BLaER1 (cell line): ENCODE measurements at regions not wholly inside any gene's neighbourhood (a gene's known extent, or its start where the extent isn't known, plus 50 kb on each side); places are given as distances from the start of the nearest gene placed in this dataset.

Source experiments
- H3K27ac ChIP-seq: shearing (Covaris generic); formaldehyde crosslinking; 2 replicates; pipeline ENCODE4 v1.8.1; 2022
- H3K27me3 ChIP-seq: shearing (Covaris generic); formaldehyde crosslinking; 2 replicates; pipeline ENCODE4 v1.8.1; 2022
- H3K36me3 ChIP-seq: shearing (Covaris generic); formaldehyde crosslinking; 2 replicates; pipeline ENCODE4 v1.8.1; 2022
- H3K4me1 ChIP-seq: shearing (Covaris generic); formaldehyde crosslinking; 2 replicates; pipeline ENCODE4 v1.8.1; 2022
- H3K4me2 ChIP-seq: shearing (Covaris generic); formaldehyde crosslinking; 2 replicates; pipeline ENCODE4 v1.8.1; 2022
- H3K4me3 ChIP-seq: shearing (Covaris generic); formaldehyde crosslinking; 2 replicates; pipeline ENCODE4 v1.8.1; 2022
- H3K9ac ChIP-seq: shearing (Covaris generic); formaldehyde crosslinking; 2 replicates; pipeline ENCODE4 v1.8.1; 2022
- H3K9me3 ChIP-seq: shearing (Covaris generic); formaldehyde crosslinking; 2 replicates; pipeline ENCODE4 v1.8.1; 2022
- H4K20me1 ChIP-seq: shearing (Covaris generic); formaldehyde crosslinking; 2 replicates; pipeline ENCODE4 v1.8.1; 2022
- Cebpa-rat ChIP-seq: shearing (Covaris generic); IDR thresholded peaks from 2 replicates; pipeline ENCODE4 v1.8.1; 2022

DNA sequence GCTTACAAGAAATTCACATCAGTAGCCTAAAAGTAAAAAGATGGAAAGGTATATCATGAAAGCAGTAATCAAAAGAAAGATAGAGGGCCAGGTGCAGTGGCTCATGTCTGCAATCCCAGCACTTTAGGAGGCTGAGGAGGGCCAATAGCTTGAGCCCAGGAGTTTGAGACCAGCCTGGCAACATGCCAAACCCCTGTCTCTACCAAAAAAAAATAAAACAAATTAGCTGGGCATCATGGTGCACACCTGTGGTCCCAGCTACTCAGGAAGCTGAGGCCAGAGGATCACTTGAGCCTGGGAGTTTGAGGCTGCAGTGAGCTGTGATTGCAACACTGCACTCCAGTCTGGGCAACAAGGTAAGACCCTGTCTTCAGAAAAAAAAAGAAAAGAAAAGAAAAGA, 55.5 kb downstream of the GSPT2 start:
- Histone ChIP-seq H3K9ac (no peak overlapping the region), H3K4me3 (no peak overlapping the region), H3K4me1 (no peaks in the 10 kb centered on the region), H3K9me3 (peaks cover 8% of the 10 kb centered on the region; the same call in 1 of the 2 replicates), H3K27me3 (peaks cover 89% of the 10 kb centered on the region), H3K27ac (no peak overlapping the region), H3K4me2 (no peak overlapping the region), H4K20me1 (peaks cover 4% of the 10 kb centered on the region; the same call in 1 of the 2 replicates), H3K36me3 (no peaks in the 10 kb centered on the region)
- no peak for TF ChIP-seq Cebpa-rat

GRCh38 chrX:51802917-51803688, 59.9 kb downstream of the GSPT2 start:
- Histone ChIP-seq H3K9me3 (peaks cover 8% of the 10 kb centered on the region; the same call in 1 of the 2 replicates), H3K4me2 (no peak overlapping the region), H3K36me3 (no peaks in the 10 kb centered on the region), H3K9ac (no peak overlapping the region), H3K4me1 (no peaks in the 10 kb centered on the region), H4K20me1 (0 out of 2 replicates have a peak, but pooled peaks cover 4% of the 10 kb centered on the region), H3K27me3 (peaks cover 81% of the 10 kb centered on the region), H3K27ac (no peak overlapping the region), H3K4me3 (no peak overlapping the region)
- no peak for TF ChIP-seq Cebpa-rat

- Histone ChIP-seq H4K20me1 (peaks cover 1% of the 10 kb centered on the region; the same call in 1 of the 2 replicates), H3K9ac (no peak overlapping the region)
Observed at GRCh38 chrX:51803833-51804232, 60.6 kb downstream of the GSPT2 start.

GRCh38 chrX:51804741-51805140, 61.5 kb downstream of the GSPT2 start:
- Histone ChIP-seq H3K36me3 (no peaks in the 10 kb centered on the region), H4K20me1 (no peaks in the 10 kb centered on the region; the same call in 1 of the 2 replicates), H3K4me2 (no peak overlapping the region), H3K27me3 (peaks cover 79% of the 10 kb centered on the region), H3K9ac (no peak overlapping the region), H3K4me3 (no peak overlapping the region), H3K4me1 (no peaks in the 10 kb centered on the region), H3K27ac (no peak overlapping the region), H3K9me3 (peaks cover 8% of the 10 kb centered on the region; the same call in 1 of the 2 replicates)
- TF ChIP-seq Cebpa-rat: no peak

More at GRCh38 chrX:51803833-51804232, 60.6 kb downstream of the GSPT2 start:
- Histone ChIP-seq H3K27me3 (peaks cover 79% of the 10 kb centered on the region), H3K27ac (no peak overlapping the region), H3K36me3 (no peaks in the 10 kb centered on the region), H3K9me3 (peaks cover 8% of the 10 kb centered on the region; the same call in 1 of the 2 replicates), H3K4me1 (no peaks in the 10 kb centered on the region), H3K4me3 (no peak overlapping the region), H3K4me2 (no peak overlapping the region)
- peak; percentile 47; the same call in 1 of the 2 replicates for TF ChIP-seq Cebpa-rat

- no peak for TF ChIP-seq Cebpa-rat
- no peak overlapping the region for H3K9ac ChIP-seq
- no peak overlapping the region for H3K4me3 ChIP-seq
- H4K20me1 ChIP-seq: no peaks in the 10 kb centered on the region; the same call in 1 of the 2 replicates
- no peak overlapping the region for H3K27ac ChIP-seq
- H3K4me1 ChIP-seq: no peaks in the 10 kb centered on the region
- H3K36me3 ChIP-seq: no peaks in the 10 kb centered on the region
- no peak overlapping the region for H3K4me2 ChIP-seq
- H3K27me3 ChIP-seq: peaks cover 86% of the 10 kb centered on the region
- no peaks in the 10 kb centered on the region for H3K9me3 ChIP-seq
Observed at GRCh38 chrX:51813886-51814460, 70.7 kb downstream of the GSPT2 start.

DNA sequence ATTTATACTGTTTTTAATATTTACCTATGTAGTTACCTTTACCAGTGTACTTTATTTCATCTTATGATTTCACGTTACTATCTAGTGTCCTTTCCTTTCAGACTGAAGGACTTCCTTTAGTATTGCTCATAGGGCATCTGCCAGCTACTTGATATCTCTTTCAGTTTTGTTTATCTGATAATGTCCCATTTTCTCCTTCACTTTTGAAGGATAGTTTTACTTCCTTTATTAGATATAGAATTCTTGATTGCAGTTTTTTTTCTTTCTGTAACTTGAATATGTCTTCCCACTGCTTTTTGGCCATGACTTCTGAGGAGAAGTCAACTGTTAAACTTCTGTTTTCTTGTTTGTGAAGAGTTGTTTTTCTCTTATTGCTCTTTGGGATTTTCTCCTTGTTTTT, 69.4 kb upstream of the MAGED1 start:
- Histone ChIP-seq H3K9me3 (no peaks in the 10 kb centered on the region), H3K4me2 (no peak overlapping the region), H4K20me1 (no peaks in the 10 kb centered on the region), H3K36me3 (no peaks in the 10 kb centered on the region), H3K4me3 (no peak overlapping the region), H3K27ac (no peak overlapping the region), H3K9ac (no peak overlapping the region), H3K27me3 (peaks cover 63% of the 10 kb centered on the region), H3K4me1 (peaks cover 29% of the 10 kb centered on the region)
- TF ChIP-seq Cebpa-rat: no peak

GRCh38 chrX:51825436-51825835, 68.0 kb upstream of the MAGED1 start:
- Histone ChIP-seq H3K4me2 (peak overlapping the region; percentile 45), H3K27ac (peak overlapping the region; percentile 84), H3K9ac (no peak overlapping the region)

GRCh38 chrX:51834076-51834475, 59.3 kb upstream of the MAGED1 start:
- no peaks in the 10 kb centered on the region for H3K36me3 ChIP-seq
- no peaks in the 10 kb centered on the region for H3K9me3 ChIP-seq
- no peak for TF ChIP-seq Cebpa-rat
- peaks cover 64% of the 10 kb centered on the region for H3K27me3 ChIP-seq
- H4K20me1 ChIP-seq: no peaks in the 10 kb centered on the region
- H3K4me1 ChIP-seq: no peaks in the 10 kb centered on the region
- no peak overlapping the region for H3K9ac ChIP-seq
- H3K27ac ChIP-seq: no peak overlapping the region
- no peak overlapping the region for H3K4me2 ChIP-seq
- no peak overlapping the region for H3K4me3 ChIP-seq

More at GRCh38 chrX:51825436-51825835, 68.0 kb upstream of the MAGED1 start:
- no peak overlapping the region for H3K4me3 ChIP-seq
- no peaks in the 10 kb centered on the region for H3K9me3 ChIP-seq
- TF ChIP-seq Cebpa-rat: no peak
- no peaks in the 10 kb centered on the region for H3K36me3 ChIP-seq
- H3K27me3 ChIP-seq: peaks cover 61% of the 10 kb centered on the region
- no peaks in the 10 kb centered on the region for H4K20me1 ChIP-seq
- H3K4me1 ChIP-seq: peaks cover 29% of the 10 kb centered on the region

GRCh38 chrX:51836823-51837222, 56.6 kb upstream of the MAGED1 start:
- no peak overlapping the region for H3K9ac ChIP-seq
- no peaks in the 10 kb centered on the region for H4K20me1 ChIP-seq
- TF ChIP-seq Cebpa-rat: no peak
- H3K4me3 ChIP-seq: no peak overlapping the region
- H3K9me3 ChIP-seq: no peaks in the 10 kb centered on the region
- H3K4me2 ChIP-seq: no peak overlapping the region
- peaks cover 63% of the 10 kb centered on the region for H3K27me3 ChIP-seq
- no peaks in the 10 kb centered on the region for H3K4me1 ChIP-seq
- H3K36me3 ChIP-seq: no peaks in the 10 kb centered on the region
- no peak overlapping the region for H3K27ac ChIP-seq

GRCh38 chrX:51837451-51837850, 56.0 kb upstream of the MAGED1 start:
- no peak for TF ChIP-seq Cebpa-rat
- Histone ChIP-seq H3K4me3 (no peak overlapping the region), H3K9ac (no peak overlapping the region), H3K4me2 (no peak overlapping the region), H3K4me1 (no peaks in the 10 kb centered on the region), H3K9me3 (no peaks in the 10 kb centered on the region), H4K20me1 (no peaks in the 10 kb centered on the region), H3K36me3 (no peaks in the 10 kb centered on the region), H3K27ac (no peak overlapping the region), H3K27me3 (peaks cover 61% of the 10 kb centered on the region)
